Tibial nerve (tissue), 4 donors: ENCODE measurements at regions not wholly inside any gene's neighbourhood (a gene's known extent, or its start where the extent isn't known, plus 50 kb on each side); places are given as distances from the start of the nearest gene placed in this dataset.

Experiments used
- CTCF ChIP-seq, 5 experiments: fragments of 200-600 bp in 3 of 5; fragments of 450-650 bp in 2 of 5; sonication (generic) in 3 of 5; IDR thresholded peaks; one replicate each; pipeline ENCODE4 v1.5.1; 2016 to 2019; ENCODE audit warnings: antibody characterized with exemption in 5 of 5, mild to moderate bottlenecking in 3 of 5, moderate library complexity in 2 of 5
- EP300 ChIP-seq, 2 donors: sonication (generic); formaldehyde crosslinking; IDR thresholded peaks; one replicate each; pipeline ENCODE4 v1.6.1; 2017; ENCODE audit warnings: antibody characterized with exemption in 2 of 2, mild to moderate bottlenecking in 1 of 2
- POLR2A ChIP-seq, 2 donors: fragments of 450-650 bp; IDR thresholded peaks; one replicate each; pipeline ENCODE4 v1.6.1; 2017; ENCODE audit warnings: antibody characterized with exemption in 2 of 2, mild to moderate bottlenecking in 2 of 2, moderate library complexity in 2 of 2

- TF ChIP-seq POLR2A (IDR thresholded peaks at IDR 0.05): no peak
- no peak for TF ChIP-seq CTCF (IDR thresholded peaks at IDR 0.05)
- no peak for TF ChIP-seq EP300 (IDR thresholded peaks at IDR 0.05)
Observed at GRCh38 chr9:109834855-109835254, 54.9 kb downstream of the PALM2AKAP2 start.
